ENCODE measurements at regions not wholly inside any gene's neighbourhood (a gene's known extent, or its start where the extent isn't known, plus 50 kb on each side); places are given as distances from the start of the nearest gene placed in this dataset.

DNA sequence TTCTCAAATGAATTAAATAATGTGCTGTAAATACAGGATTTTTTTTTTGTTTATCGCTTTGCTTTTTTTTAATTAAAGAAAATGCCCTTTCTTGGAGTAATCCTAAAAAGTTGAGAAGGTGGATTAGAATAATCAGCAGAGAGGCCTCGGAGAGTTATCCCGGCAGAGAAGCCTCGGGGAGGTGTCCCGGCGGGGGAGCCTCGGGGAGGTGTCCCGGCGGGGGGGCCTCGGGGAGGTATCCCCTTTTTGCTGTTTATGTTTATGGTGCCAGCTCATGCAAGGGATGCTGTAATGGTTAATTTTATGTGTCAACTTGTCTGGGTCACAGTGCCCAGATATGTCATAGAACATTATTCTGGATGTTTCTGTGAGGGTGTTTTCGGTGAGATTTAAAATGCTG, 263.0 kb upstream of the TRIB2 start:
- ChIA-PET POLR2A (no interaction called here), CTCF (no interaction called here), RAD21 (ENCODE audit: low non-redundant PET in 1 of 2, low total read pairs in 2 of 2, uncharacterized antibody in 2 of 2, unreplicated experiment in 2 of 2) (no interaction called here)
- Histone ChIP-seq H3K9me3 (ENCODE audit: control insufficient read depth in 1 of 2, insufficient read depth in 1 of 2, low read depth in 1 of 2, low read length in 2 of 2) (no peaks in the 10 kb centered on the region), H2AFZ (ENCODE audit: low read depth, low read length, poor library complexity, severe bottlenecking) (no peak overlapping the region), H3K4me3 (replicated peaks in 1 of 2; ENCODE audit: low read depth in 1 of 2, low read length in 2 of 2) (no peak overlapping the region), H3K4me1 (ENCODE audit: control insufficient read depth in 1 of 2, insufficient read depth in 2 of 2, low read length in 2 of 2) (peaks cover 0 to 3% of the 10 kb centered on the region in 2 experiments; a peak in 1 of 4 replicates), H3K9ac (ENCODE audit: low read length) (no peak overlapping the region), H3K27me3 (ENCODE audit: insufficient read depth, low read length) (no peaks in the 10 kb centered on the region), H3K79me2 (ENCODE audit: insufficient read depth, low read length) (no peaks in the 10 kb centered on the region), H3K36me3 (ENCODE audit: control insufficient read depth in 1 of 2, insufficient read depth in 2 of 2, low read length in 2 of 2) (no peaks in the 10 kb centered on the region), H3K4me2 (ENCODE audit: low read length) (no peak overlapping the region), H3K27ac (ENCODE audit: low read depth, low read length) (no peak overlapping the region), H4K20me1 (ENCODE audit: insufficient read depth) (no peaks in the 10 kb centered on the region), H3K9me2 (ENCODE audit: insufficient read depth) (no peaks in the 10 kb centered on the region)
- intact Hi-C loops (cut with micrococcal nuclease) = loop anchor here (2.0 kb wide), 1 partner anchor 21 kb away; no protein-coding TSS in a partner anchor
- DNase-seq (ENCODE audit: low read depth, low spot score) (no peak), ATAC-seq (no peak)
- BruUV-seq (replicated peaks) = no TSS peak
- no peak for TF ChIP-seq SP1 (IDR thresholded peaks at IDR 0.05; ENCODE audit: low read depth)
- TF ChIP-seq REST (IDR thresholded peaks at IDR 0.05; ENCODE audit: low read depth) = no peak
- TF ChIP-seq CBX3 (IDR thresholded peaks at IDR 0.05; ENCODE audit: low read depth) = no peak
- TF ChIP-seq TCF7L2 (IDR thresholded peaks at IDR 0.05; ENCODE audit: borderline replicate concordance, extremely low read depth, insufficient read depth, insufficient read length) = no peak
- TF ChIP-seq EZH2 (IDR thresholded peaks at IDR 0.05) = no peak
- TF ChIP-seq FOSL1 (IDR thresholded peaks at IDR 0.05; ENCODE audit: low read depth) = no peak
- no peak for TF ChIP-seq EGR1 (IDR thresholded peaks at IDR 0.05; ENCODE audit: low read depth)
- no peak for TF ChIP-seq YY1 (IDR thresholded peaks at IDR 0.05; ENCODE audit: extremely low read depth, insufficient replicate concordance, low read depth, low read length)
